ENCODE measurements at regions not wholly inside any gene's neighbourhood (a gene's known extent, or its start where the extent isn't known, plus 50 kb on each side); places are given as distances from the start of the nearest gene placed in this dataset.
A peak's percentile ranks its signal among the peaks of the same experiment; 100 is the strongest.

DNA sequence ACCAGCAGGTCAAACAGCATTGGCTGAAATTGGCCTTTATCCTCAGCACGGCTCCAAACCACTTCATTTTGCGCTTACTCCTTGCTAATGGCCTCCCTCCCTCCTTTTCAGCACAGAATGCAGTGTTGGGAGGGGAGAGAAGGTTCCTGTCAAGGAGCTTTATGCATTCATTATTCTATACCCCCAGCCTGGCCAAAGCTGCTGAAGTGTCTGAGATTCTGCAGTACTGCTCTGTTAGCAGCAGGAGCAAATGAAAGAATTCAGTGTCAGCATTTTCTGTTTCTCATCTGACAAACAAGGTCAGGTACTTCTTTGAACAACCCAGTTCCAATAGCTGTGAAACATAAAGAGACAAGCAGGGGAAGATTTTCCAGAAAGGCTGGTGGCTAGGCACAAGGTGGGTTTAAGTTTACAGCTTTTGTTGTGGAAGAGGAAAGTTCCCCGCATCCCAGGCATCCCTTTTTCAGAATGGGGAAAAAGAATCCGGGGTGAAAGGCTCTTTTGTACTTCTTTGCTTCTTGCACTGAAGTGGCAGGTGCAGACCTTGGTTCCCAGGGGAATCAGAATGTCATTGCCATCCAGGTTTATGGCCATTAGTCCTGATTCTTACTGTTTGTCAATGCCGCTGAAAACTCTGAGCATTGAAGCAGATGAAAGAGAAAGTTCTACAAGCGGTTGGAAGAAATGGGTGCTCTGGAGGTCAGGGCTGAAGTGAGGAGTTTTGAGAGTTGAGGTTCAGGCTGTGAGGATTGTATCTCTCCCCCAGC, 109.3 kb upstream of the APC start:
- H3K4me1 ChIP-seq, result no peaks in the 10 kb centered on the region
- H3K4me3 ChIP-seq, result no peak overlapping the region
- no peaks in the 10 kb centered on the region for H3K27me3 ChIP-seq
- H3K9me3 ChIP-seq, result peaks cover 0 to 5% of the 10 kb centered on the region in 2 donors
- H3K27ac ChIP-seq, result no peak overlapping the region
- H3K36me3 ChIP-seq, result no peaks in the 10 kb centered on the region
- no peak for DNase-seq (ENCODE audit: low spot score)
- TF ChIP-seq, protein P1, sequence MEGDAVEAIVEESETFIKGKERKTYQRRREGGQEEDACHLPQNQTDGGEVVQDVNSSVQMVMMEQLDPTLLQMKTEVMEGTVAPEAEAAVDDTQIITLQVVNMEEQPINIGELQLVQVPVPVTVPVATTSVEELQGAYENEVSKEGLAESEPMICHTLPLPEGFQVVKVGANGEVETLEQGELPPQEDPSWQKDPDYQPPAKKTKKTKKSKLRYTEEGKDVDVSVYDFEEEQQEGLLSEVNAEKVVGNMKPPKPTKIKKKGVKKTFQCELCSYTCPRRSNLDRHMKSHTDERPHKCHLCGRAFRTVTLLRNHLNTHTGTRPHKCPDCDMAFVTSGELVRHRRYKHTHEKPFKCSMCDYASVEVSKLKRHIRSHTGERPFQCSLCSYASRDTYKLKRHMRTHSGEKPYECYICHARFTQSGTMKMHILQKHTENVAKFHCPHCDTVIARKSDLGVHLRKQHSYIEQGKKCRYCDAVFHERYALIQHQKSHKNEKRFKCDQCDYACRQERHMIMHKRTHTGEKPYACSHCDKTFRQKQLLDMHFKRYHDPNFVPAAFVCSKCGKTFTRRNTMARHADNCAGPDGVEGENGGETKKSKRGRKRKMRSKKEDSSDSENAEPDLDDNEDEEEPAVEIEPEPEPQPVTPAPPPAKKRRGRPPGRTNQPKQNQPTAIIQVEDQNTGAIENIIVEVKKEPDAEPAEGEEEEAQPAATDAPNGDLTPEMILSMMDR (IDR thresholded peaks at IDR 0.05), result no peak

DNA sequence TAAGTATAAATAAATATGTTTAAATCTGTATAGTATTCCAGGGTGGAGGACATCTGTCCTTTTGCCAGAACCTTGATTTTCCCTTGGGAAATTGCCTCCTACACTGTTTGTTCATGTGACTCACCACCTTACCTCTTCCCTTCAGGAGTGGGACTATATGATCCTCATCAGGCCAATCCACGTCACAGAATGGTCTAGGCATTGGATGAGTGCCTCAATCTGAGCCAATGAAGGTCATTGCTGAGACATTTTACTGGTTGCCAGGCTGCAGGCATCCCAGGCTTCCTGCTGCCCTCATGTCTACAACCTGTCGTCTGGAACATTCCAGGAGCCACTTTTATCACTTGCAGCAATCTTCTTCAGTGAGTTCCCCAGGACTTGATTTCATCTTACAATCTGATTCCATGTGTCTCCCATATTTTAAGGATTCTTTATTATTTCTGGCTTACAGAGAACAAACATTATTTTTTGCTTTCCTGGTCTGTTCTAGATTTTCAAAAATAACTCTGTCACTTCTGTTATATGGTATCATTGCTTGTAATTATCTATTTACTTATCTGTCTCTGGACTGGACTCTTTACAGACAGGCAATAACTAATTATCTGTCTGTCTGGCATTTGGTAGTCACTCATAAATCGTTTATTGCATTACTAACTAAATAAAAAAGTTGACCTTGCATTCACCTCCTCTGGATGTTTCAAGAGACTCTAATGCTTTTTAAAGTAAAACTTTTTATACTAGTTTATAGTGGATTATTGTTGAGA, 107.3 kb upstream of the APC start:
- Histone ChIP-seq H3K36me3 (no peaks in the 10 kb centered on the region), H3K4me3 (no peak overlapping the region), H3K27me3 (no peaks in the 10 kb centered on the region), H3K27ac (no peak overlapping the region), H3K9me3 (peaks cover 0 to 5% of the 10 kb centered on the region in 2 donors), H3K4me1 (no peaks in the 10 kb centered on the region)
- DNase-seq (ENCODE audit: low spot score), result no peak
- TF ChIP-seq, protein P1 (IDR thresholded peaks at IDR 0.05), result no peak

DNA sequence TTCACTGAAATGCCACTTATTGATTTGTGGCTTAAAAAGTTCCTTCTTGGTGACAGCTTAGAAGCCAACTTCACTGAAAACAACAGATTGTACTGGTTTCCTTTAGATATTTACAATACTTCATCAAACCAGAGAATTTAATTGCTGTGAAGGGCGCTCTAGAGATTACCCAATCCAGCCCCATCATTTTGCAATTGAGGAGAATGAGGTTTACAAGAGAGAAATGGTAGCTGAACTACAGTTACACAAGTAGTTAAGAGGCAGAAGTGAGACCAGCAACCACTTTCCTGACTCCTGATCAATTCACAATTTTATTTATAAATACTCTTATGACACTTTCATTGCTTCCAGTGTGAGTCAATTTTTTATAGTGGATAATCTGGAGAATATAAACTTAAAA, 103.5 kb upstream of the APC start:
- H3K4me1 ChIP-seq, result peaks cover 0 to 26% of the 10 kb centered on the region in 2 donors
- DNase-seq (ENCODE audit: low spot score), result no peak
- H3K27ac ChIP-seq, result no peak overlapping the region
- H3K9me3 ChIP-seq, result peaks cover 0 to 5% of the 10 kb centered on the region in 2 donors
- no peaks in the 10 kb centered on the region for H3K27me3 ChIP-seq
- TF ChIP-seq, protein P1 (IDR thresholded peaks at IDR 0.05), result no peak
- no peak overlapping the region for H3K4me3 ChIP-seq
- H3K36me3 ChIP-seq, result no peaks in the 10 kb centered on the region

DNA sequence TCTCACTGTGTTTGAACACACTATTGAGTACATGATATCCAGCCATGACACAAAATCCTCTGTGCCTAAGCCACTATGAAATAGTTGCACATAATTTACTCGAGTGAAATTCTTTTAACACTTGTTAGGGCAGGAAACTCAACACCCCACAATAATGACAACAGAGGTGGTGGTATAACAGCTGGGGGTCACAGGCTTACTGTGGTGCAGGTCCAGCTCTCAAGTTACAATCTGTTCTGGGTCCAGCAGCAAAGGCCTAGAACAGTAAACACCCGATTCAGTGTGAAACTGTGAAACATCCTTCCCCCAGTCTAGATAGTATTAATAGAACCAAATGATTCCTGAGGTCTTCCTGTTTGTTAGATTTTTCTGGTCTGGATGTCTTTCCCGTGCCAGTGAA, 102.9 kb upstream of the APC start:
- no peak for DNase-seq (ENCODE audit: low spot score)
- Histone ChIP-seq H3K4me1 (peaks cover 0 to 26% of the 10 kb centered on the region in 2 donors), H3K27me3 (no peaks in the 10 kb centered on the region), H3K4me3 (no peak overlapping the region), H3K9me3 (peaks cover 0 to 5% of the 10 kb centered on the region in 2 donors), H3K27ac (peak overlapping the region in 1 of 2 donors; percentile 28), H3K36me3 (no peaks in the 10 kb centered on the region)
- TF ChIP-seq, protein P1 (IDR thresholded peaks at IDR 0.05), result no peak

DNA sequence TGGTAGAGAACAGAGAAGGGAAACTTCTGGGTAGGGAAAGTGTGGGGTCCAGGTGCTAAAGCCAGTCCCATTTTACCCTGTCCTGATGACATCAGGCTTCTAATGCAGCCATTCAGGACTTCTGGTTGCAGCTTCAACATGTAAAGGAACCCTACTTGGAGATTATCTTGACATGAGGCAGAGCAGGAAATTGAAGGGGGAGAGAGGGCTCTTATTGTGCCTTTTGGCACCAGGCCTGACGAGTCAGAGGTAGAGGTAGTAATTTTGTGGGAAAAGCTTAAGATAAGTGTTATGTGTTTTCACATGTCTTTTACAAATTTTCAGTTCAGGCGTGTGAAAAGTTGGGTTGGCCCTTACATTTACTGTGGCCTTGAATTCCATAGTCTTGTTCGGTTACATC, 102.4 kb upstream of the APC start:
- DNase-seq (ENCODE audit: low spot score), result no peak
- peaks cover 0 to 26% of the 10 kb centered on the region in 2 donors for H3K4me1 ChIP-seq
- no peak overlapping the region for H3K4me3 ChIP-seq
- peaks cover 0 to 5% of the 10 kb centered on the region in 2 donors for H3K9me3 ChIP-seq
- H3K27me3 ChIP-seq, result no peaks in the 10 kb centered on the region
- peak overlapping the region in 1 of 2 donors; percentile 28 for H3K27ac ChIP-seq
- TF ChIP-seq, protein P1 (IDR thresholded peaks at IDR 0.05), result no peak
- no peaks in the 10 kb centered on the region for H3K36me3 ChIP-seq
